ENCODE measurements at regions not wholly inside any gene's neighbourhood (a gene's known extent, or its start where the extent isn't known, plus 50 kb on each side); places are given as distances from the start of the nearest gene placed in this dataset.

GRCh38 chr5:23579566-23579965 is 72.2 kb downstream of the PRDM9 start:
- intact Hi-C loops (cut with DNase I), result no loop called here
- DNase-seq, result no peak

DNA sequence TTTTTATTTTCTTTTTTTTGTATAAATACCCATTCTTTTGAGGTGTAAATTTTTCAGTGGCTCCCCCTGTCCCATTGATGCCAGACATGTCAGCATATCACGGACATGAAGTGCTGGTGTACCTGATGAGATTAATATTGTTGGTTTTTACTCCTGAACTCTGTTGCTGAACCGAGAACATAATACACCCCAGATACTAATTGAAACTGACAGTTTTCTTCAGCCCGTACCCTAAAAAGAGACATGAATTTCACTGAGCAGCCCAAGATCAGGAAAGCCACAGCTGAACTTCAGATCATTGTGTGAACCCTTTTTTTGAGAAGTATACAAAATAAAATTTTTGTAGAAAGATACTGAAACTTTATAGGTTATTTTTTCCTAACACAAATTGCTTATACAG is 75.7 kb downstream of the PRDM9 start:
- intact Hi-C loops (cut with DNase I), result no loop called here
- DNase-seq, result no peak

- intact Hi-C loops (cut with DNase I), result no loop called here
- DNase-seq, result no peak
Measured at GRCh38 chr5:23588841-23589326, 81.5 kb downstream of the PRDM9 start.

GRCh38 chr5:23591250-23591649 is 83.8 kb downstream of the PRDM9 start:
- DNase-seq, result no peak
- intact Hi-C loops (cut with DNase I), result no loop called here

- intact Hi-C loops (cut with DNase I), result no loop called here
- no peak for DNase-seq
Measured at GRCh38 chr5:23606927-23607326, 99.5 kb downstream of the PRDM9 start.

DNA sequence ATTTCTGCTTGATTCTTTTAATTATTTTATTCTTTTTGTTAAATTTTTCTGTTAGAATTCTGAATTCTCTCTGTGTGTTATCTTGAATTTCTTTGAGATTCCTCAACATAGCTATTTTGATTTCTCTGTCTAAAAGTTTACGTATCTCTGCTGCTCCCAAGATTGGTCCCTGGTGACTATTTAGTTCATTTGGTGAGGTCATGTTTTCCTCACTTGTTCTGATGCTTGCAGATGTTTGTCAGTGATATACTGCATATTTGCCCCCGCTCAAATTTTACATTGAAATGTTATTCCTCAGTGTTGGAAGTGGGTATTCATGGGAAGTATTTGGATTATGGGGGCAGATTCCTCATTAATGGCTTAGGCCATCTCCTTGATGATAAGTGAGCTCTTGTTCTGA is 105.3 kb downstream of the PRDM9 start:
- intact Hi-C loops (cut with DNase I), result no loop called here

DNA sequence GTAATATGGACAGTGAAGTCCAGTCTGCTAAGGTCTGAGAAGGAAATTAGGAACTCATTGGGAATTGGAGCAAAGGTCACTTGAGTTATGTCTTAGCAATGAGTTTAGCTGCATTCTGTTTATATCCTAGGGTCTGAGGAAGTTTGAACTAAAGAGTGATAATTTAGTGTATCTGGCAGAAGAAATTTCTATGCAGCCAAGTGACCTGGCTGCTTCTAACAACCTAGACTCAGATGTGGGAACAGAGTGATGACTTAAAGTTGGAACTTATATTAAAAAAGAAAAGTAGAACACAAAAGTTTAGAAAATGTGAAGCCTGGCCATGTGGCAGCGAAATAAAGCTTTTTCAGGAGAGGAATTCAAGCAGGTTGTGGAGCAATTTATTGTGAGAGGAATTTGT is 106.2 kb downstream of the PRDM9 start:
- no peak for DNase-seq
- intact Hi-C loops (cut with DNase I), result no loop called here

More for the DNA sequence above, 105.3 kb downstream of the PRDM9 start:
- no peak for DNase-seq

DNA sequence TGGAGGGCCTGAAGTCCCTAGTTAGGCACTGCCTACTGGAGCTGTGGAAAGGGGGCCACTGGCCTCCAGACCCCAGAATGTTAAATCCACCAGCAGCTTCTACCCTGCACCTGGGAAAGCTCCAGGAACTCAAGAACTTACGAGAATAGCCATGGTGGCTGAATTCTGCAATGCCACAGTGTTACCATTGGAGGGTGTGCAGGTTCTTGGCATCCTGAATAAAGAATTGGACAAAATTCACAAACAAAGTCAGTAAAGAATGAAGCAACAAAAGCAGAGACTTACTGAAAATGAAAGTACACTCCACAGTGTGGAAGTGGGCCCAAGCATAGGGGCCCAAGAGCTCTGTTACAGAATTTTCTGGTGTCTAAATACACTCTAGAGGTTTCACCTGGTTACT is 107.0 kb downstream of the PRDM9 start:
- intact Hi-C loops (cut with DNase I), result no loop called here
- no peak for DNase-seq

- DNase-seq, result no peak
- intact Hi-C loops (cut with DNase I), result no loop called here
Measured at GRCh38 chr5:23626961-23627360, 119.6 kb downstream of the PRDM9 start.

GRCh38 chr5:23627976-23628375 is 120.6 kb downstream of the PRDM9 start:
- intact Hi-C loops (cut with DNase I), result no loop called here
- DNase-seq, result no peak

DNA sequence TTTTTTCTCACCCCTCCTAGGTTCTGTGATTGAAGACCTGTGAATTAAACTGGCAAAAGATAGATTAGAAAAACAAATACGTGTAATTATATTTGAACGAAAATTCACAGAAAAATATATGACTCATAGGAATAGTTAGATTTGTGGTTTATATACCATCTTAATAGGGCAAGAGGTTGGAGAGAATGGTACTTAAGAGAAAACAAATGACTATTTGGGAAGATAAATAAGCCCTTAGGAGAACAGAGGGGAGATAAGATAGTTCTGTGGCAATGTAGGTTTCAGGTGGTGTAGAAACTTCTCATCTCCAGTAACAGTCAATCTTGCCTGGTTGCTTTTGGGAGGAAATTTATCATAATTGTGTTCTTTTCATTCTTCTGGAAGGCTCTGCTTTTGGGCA is 122.0 kb downstream of the PRDM9 start:
- intact Hi-C loops (cut with DNase I), result no loop called here
- DNase-seq, result no peak

- intact Hi-C loops (cut with DNase I), result no loop called here
- no peak for DNase-seq
Measured at GRCh38 chr5:23631302-23632045, 124.1 kb downstream of the PRDM9 start.

- DNase-seq, result no peak
- intact Hi-C loops (cut with DNase I), result no loop called here
Measured at GRCh38 chr5:23635938-23636337, 128.5 kb downstream of the PRDM9 start.

GRCh38 chr5:23639326-23639725 is 131.9 kb downstream of the PRDM9 start:
- intact Hi-C loops (cut with DNase I), result no loop called here
- DNase-seq, result no peak

GRCh38 chr5:23648656-23649055 is 141.2 kb downstream of the PRDM9 start:
- intact Hi-C loops (cut with DNase I), result no loop called here
- no peak for DNase-seq

GRCh38 chr5:23649594-23649993 is 142.2 kb downstream of the PRDM9 start:
- intact Hi-C loops (cut with DNase I), result no loop called here
- no peak for DNase-seq

DNA sequence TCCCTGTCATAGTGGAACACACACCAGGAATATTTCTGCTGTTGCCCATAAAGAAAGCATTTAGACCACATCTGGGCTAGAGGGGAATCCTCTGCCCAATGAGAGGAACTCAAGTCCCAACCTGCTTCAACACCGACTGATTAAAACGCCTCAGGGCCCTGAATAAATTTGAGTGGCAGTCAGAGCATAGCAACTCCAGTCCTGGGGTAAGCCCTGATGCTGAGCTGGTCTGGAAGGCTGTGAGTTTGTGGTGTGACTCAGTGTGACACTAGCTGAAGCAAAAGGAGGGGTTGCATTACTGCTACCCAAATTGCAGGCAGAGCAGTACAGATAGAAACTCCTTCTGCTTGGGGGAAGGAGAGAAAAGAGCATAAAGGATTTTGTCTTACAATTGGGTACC is 148.3 kb downstream of the PRDM9 start:
- no peak for DNase-seq
- intact Hi-C loops (cut with DNase I), result no loop called here

- no peak for DNase-seq
- intact Hi-C loops (cut with DNase I), result no loop called here
Measured at GRCh38 chr5:23675456-23675855, 168.0 kb downstream of the PRDM9 start.

DNA sequence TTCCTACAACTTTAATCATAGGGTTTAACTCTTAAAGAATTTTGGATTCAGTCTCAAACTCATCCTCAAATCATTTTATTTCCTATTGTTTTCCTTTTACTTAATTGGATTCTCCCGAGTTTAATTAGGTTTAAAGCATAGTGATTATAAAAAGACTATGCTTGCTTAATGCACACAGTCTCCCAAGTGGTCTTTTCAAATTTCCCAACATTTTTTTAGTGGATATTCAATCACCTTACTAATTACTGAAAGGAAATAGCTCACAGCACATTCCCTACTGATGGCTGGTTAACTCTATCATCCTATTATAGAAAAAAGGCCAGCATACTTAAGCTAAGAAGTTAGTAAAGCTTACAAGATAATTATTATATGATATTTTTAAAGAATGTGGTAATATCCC is 170.6 kb downstream of the PRDM9 start:
- intact Hi-C loops (cut with DNase I), result no loop called here
- DNase-seq, result no peak

- no peak for DNase-seq
- intact Hi-C loops (cut with DNase I), result no loop called here
Measured at GRCh38 chr5:23684103-23684502, 176.7 kb downstream of the PRDM9 start.
